Sigmoid colon (tissue), 4 donors: ENCODE measurements at regions not wholly inside any gene's neighbourhood (a gene's known extent, or its start where the extent isn't known, plus 50 kb on each side); places are given as distances from the start of the nearest gene placed in this dataset.

ENCODE experiments used
- CTCF ChIP-seq, 4 experiments: fragments of 450-650 bp in 3 of 4; fragments of 200-600 bp in 1 of 4; IDR thresholded peaks; one replicate each; pipeline ENCODE4 v1.5.1; 2016 to 2019; ENCODE audit warnings: antibody characterized with exemption in 4 of 4, mild to moderate bottlenecking in 3 of 4, moderate library complexity in 2 of 4
- POLR2A ChIP-seq, 2 donors: fragments of 450-650 bp; IDR thresholded peaks; one replicate each; pipeline ENCODE4 v1.6.1; 2016; ENCODE audit warnings: antibody characterized with exemption in 2 of 2, mild to moderate bottlenecking in 2 of 2, moderate library complexity in 2 of 2
- POLR2AphosphoS5 ChIP-seq, 4 donors: sonication (generic); formaldehyde crosslinking; IDR thresholded peaks; one replicate each; pipeline ENCODE4 v1.6.1; 2017; ENCODE audit warnings: antibody characterized with exemption in 4 of 4

GRCh38 chr4:38273407-38273806, 313.2 kb downstream of the PTTG2 start:
- TF ChIP-seq POLR2AphosphoS5 (IDR thresholded peaks at IDR 0.05) (no peak), CTCF (IDR thresholded peaks at IDR 0.05) (no peak), POLR2A (IDR thresholded peaks at IDR 0.05) (no peak)
